RPMI7951 (cell line): ENCODE measurements at regions not wholly inside any gene's neighbourhood (a gene's known extent, or its start where the extent isn't known, plus 50 kb on each side); places are given as distances from the start of the nearest gene placed in this dataset.
"Not testable (repeated sequence)": the region's sequence is repeated elsewhere in the genome, so short reads cannot be mapped to it uniquely, and the experiment has no call there.

Experiments
- DNase-seq: peaks from one replicate; pipeline ENCODE4 v3.0.0-alpha.2; 2012; ENCODE audit warnings: low read depth

DNA sequence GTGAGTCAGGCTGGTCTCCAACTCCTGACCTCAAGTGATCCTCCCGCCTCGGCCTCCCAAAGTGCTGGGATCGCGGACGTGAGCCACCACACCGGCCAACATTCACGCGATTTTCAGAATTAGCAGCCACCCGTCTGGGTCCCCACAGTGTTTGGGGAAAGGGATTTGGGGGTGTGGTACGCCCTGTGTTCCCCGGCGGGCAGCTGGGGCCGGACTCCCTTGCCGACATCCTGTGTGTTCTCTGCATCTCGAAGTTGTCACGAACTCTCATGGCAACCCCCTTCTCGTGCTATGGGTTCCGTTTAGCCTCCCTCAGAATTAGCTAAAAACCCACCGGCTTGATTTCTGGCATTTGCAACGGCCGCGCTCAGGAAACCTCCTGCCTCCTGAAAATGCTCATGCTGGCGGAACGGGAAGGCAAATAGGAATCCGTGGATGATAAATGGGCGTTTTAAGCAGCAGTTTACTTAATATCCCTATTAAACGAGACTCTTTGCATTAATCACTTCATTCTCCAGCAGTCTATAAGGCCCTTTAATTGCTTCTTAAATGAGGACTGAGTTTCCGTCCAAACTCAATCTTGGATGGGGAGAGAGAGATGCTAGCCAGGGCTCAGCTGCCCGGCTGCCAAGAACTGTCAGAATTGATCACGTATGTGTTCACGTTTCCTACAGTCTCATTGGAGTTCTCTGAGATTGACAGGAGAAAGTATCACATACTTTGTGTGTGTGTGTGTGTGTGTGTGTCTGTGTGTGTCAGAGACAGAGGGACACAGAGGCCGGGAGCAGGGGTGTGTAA is 78.9 kb upstream of the PPP2R3B start:
- no peak for DNase-seq

DNA sequence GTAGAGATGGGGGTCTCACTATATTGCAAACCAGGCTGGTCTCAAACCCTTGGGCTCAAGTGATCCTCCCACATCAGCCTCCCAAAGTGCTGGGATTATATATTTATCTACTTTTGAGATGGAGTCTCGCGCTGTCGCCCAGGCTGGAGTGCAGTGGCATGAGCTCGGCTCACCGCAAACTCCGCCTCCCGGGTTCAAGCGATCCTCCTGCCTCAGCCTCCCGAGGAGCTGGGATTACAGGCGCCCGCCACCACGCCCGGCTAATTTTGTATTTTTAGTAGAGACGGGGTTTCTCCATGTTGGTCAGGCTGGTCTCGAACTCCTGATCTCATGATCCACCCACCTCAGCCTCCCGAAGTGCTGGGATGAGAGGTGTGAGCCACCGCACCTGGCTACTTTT is 80.1 kb upstream of the PPP2R3B start:
- DNase-seq = not testable (repeated sequence)

DNA sequence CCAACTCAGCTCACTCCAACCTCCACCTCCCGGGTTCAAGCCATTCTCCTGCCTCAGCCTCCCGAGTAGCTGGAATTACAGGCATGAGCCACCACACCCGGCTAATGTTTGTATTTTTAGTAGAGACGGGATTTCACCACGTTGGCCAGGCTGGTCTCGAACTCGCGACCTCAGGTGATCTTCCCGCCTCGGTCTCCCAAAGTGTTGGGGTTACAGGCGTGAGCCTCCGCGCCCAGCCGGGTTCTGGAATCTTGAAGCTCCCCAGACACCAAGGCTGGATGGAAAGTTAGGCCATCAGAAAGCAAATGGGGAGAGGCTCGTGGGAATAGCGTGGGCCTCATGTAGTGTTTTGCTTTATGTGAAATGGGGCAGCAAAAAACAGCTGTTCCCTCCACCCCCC is 81.0 kb upstream of the PPP2R3B start:
- not testable (repeated sequence) for DNase-seq

DNA sequence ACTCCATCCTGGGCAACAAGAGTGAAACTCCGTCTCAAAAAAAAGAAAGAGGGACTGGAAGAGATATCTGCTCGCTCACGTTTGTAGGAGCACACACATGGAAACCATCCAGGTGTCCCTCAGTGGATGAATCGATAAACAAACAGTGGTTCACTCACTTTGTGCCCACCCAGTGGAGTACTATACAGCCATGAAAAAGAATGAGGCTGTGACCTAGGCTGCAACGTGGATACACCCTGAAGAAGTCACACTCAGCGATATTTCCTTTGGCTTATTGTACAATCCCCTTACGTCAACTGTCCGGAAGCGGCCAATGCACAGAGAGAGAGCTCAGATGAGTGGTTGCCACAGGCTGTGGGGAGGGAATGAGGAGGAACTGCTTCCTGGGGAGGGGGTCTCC is 82.3 kb upstream of the PPP2R3B start:
- DNase-seq = no peak

DNA sequence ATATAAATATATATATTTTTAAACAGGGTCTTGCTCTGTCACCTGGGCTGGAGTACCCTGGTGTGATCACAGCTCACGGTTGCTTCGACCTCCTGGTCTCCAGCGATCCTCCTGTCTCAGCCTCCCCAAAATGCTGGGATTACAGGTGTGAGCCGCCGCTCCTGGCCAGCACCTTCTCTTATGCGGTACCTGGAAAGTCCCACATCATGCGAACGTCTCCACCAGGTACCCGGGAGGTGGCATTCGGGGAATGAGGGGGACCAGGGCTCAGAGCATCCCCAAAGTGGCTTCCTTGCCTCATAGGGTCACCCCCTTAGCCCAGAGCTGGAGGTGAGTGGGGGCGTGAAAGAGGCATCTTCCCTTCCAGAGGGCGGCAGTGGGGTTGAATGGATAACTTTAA is 84.0 kb upstream of the PPP2R3B start:
- DNase-seq = no peak

DNA sequence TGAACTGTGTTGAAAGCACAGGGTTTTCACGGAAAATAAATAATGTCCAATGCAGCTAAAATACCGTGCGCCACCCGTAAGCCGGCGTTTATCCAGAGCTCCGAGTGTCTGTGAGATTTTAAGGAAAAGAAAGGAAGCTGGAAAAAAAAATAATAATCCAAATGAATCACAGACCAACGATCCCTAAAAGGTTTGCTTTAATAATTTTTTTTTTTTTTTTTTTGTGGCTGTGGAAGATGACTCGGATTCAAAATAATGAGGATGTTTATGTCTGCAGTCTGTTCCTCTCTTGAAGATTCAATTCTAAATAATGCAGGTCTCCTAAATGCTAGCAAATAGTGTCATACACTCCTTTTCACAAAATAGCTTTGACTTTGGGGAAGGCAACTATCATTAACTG is 84.6 kb upstream of the PPP2R3B start:
- DNase-seq = no peak

DNA sequence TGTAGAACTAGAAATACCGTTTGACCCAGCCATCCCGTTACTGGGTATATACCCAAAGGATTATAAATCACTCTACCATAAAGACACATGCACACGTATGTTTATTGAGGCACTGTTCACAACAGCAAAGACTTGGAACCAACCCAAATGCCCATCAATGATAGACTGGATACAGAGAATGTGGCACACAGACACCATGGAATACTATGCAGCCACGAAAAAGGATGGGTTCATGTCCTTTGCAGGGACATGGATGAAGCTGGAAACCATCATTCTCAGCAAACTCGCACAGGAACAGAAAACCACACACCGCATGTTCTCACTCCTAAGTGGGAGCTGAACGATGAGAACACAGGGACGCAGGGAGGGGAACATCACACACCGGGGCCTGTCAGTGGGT is 85.6 kb upstream of the PPP2R3B start:
- DNase-seq = not testable (repeated sequence)

DNA sequence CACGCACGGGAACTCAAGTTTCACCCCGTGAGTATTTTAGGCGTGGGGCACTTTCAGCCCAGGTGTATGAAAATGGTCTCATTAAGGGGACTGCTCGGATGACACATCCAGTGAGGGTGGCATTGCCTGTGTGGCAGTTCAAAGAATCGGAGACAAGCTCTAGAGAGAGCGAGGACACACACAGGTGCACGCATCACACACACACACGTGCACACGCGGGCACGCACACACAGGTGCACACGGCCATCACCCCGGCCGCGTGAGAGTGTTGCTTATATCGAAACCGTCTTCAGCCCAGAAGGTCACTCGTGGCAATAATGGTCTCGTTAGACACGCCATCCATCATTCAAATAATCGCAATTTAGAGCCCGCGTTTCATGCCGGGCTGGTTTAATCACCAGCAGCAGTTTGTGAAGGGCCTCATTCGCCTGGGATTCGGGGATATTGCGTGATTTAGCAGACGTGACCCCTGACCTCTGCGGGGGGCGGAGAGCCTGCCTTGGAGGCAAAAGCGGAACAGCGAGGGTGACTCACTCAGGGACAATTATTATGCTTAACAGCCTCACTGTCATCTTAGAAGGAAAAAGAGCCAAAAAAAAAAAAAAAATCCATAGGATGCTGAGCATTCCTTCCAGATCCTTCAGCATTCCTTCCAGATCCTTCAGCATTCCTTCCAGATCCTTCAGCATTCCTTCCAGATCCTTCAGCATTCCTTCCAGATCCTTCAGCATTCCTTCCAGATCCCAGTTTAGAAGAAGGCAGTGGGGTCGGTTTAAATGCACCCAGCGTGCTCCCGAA is 89.4 kb upstream of the PPP2R3B start:
- DNase-seq = peak; percentile 90

DNA sequence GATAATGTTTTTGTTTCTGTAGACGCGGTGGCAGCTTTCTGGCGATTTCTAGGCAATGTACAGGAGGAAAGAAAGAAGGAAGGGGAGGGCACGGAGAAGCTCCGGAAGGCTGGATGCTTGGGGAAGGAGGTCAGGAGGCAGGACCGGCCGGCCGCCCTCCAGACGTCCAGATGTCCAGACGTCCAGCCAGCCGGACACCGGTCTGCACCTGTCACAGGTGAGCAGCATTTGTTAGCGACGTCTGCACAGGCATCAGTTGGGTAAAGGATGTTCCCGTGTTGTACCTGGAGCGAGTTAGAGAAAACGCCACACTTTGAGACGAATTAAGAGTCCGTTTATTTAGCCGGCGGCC is 90.0 kb upstream of the PPP2R3B start:
- no peak for DNase-seq

DNA sequence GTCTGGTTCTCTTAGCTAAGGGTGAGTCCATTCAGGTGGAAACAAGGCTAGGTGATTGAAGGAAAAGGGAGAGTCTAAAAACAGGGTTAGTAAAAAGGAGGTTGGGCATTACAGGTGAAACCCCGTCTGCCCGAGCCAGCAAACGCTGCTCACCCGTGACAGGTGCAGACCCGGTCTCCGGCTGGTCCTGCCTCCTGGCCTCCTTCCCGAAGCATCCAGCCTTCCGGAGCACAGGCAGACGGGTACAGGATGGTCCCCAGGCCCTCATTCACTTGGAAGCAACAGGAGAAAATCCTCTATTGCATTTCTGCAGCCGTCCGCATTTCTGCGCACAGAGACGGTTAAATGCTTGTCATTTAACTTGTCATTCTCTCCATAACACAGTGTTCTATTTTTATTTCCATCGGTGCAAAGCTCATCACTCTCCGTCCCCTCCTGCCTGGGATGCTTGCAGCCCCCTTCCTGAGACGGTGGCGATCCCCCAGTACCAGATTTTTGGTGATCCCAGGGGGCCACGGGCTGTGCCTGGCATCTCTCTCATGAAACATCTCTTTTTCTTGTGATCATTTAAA is 90.8 kb upstream of the PPP2R3B start:
- DNase-seq = no peak

DNA sequence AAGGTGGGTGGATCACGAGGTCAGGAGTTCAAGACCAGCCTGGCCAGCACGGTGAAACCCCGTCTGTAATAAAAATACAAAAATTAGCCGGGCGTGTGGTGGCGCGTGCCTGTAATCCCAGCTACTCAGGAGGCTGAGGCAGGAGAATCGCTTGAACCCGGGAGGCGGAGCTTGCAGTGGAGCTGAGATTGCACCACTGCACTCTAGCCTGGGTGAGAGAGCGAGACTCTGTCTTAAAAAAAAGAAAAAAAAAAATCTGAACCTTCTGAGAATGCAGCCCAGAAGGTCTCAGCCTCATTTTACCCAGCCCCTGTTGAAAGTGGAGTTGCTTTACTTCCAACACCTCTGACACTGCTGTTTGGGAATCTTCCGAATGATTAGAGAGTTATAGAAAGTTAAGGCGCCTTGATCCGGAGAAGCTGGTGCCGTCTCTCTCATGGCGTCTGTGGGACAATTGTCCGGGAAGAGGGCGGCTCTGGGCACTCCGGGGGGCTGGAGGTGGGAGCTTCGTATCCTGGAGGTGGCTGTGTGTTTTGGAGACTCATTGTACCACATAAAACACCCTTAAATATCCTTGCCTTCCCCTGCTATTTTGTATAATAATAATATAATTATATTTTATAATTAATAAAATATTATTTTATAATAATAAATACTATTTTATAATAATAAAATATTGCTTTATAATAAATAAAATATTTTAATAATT is 92.7 kb upstream of the PPP2R3B start:
- DNase-seq = no peak

DNA sequence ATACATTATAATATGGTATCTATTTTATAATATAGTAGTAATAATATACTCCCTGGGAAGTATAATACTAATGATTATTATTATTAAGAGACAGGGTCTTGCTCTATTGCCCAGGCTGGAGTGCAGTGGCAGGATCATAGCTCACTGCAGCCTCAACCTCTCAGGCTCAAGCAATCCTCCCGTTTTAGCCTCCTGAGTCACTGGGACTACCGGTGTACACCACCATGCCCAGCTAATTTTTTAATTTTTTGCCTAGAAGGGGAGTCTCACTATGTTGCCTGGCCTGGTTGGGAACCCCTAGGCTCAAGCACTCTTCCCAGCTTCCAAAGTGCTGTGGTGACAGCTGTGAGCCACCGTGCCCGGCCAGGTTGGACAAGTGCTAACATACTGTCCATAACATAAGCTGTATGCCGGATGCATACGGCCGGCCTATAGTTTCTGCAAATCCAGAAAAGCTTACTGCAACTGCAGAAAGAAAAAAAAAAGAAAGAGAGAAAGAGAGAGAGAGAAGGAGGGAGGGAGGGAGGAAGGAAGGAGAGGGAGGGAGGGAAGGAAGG is 94.2 kb upstream of the PPP2R3B start:
- DNase-seq = no peak

DNA sequence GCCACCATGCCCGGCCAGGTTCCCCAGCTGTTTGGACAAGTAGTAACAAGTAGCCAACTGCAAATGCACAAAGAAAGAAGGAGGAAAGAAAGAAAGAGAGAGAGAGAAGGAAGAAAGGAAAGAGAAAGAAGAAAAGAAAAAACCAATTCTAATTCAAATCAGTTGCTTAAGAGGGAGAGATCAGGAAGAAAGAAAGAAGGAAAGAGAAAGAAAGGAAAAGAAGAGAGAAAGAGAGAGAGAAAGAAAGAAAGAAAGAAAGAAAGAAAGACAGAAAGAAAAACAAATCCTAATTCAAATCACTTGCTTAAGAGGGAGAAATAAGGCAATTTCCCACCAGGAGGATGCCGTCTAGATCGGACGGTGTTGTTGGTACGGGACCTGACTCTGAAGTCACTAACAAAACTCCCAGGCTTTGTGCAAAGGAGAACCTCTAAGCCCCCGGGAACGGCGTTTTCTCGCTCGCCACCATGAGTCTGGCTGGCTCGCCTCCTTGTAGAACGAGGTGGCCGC is 95.5 kb upstream of the PPP2R3B start:
- no peak for DNase-seq

DNA sequence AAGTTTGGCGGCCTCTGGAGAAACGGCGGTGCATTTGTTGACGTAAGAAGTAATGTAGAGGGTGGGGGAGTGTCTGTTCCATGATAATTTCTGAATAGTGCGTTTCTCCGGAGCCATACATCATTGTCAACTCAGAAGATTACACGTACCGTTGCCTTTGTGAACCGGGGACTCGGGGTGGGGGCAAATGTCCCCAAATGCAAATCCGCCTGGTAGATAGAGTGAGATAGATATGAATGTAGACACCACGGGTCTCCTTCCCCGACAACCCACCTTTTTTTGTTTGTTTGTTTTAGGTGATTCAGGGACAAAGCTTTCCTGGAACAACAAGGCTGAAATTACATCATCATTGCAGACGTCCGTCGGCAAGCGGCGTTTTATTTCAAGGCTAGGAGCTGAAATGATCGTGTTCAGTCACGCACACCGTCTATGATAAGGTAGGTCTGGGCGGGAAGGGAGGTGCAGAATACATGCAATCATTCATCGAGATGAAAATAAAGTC is 96.0 kb upstream of the PPP2R3B start:
- no peak for DNase-seq

DNA sequence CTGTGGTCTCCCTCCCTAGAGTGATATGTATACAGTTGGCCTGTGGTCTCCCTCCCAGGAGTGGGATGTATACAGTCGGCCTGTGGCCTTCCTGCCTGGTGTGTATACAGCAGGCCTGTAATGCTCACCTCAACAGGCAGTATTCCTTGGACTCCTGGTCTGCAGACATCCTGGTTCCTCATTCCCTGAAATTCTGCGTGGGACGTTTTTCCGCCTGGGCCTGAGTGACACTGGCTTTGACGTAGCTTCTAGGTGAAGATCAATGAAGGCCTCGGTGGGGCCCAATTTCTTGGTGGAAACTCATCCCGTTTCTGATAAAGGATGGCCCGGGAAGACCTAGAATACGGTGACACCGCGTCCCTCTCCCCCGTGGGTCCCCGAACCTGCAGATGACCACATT is 98.7 kb upstream of the PPP2R3B start:
- no peak for DNase-seq

DNA sequence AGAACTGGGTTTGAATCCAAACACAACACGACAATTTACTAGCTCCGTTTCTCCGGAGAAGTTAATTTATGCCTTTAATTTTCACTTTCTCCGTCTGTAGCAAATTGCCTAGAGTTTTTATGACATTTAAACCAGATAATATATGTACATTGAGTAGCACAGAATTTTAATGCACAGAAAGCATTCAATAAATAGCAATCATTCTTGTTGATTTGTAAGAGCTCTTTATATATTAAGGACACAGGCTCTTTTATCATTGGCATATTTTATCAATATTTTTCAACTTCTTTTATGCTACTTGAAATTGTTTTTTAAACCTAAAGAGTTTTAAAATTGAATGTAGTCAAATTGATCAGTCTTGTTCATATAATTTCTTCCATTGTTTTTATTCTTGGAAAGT is 99.6 kb upstream of the PPP2R3B start:
- no peak for DNase-seq

DNA sequence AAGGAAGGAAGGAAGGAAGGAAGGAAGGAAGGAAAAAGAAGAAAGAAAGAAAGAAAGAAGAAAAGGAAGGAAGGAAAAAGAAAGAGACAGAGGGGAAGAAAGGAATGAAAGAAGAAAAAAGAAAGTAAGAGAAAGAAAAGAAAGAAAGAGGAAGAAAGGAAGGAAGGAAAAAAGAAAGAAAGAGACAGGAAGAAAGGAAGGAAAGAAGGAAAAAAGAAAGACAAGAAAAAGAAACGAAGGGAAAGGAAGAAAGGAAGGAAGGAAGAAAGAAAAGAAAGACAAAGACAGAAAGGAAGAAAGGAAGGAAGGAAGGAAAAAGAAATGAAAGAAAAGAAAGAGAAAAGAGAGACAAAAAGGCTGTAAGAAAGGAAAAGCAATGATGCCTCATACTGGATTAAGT is 101.1 kb upstream of the PPP2R3B start:
- no peak for DNase-seq

DNA sequence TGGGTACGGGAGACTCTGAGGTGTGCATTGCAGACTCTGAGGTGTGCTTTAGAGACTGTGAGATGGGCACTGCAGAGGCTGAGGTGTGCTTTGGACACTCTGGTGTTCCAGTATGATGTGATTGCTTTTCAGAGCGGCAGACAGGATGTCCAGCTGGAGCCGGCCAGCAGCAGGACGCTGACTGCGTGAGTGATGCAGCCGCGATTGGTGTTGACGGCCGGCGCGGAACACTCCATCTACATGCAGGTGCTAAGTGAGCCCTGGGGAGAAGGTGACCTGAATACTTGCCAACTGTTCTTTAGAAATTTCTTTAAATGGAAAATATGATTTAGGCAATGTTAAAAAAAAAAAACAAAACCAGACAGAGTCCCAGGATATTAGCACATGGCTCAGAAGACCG is 103.1 kb upstream of the PPP2R3B start:
- no peak for DNase-seq

DNA sequence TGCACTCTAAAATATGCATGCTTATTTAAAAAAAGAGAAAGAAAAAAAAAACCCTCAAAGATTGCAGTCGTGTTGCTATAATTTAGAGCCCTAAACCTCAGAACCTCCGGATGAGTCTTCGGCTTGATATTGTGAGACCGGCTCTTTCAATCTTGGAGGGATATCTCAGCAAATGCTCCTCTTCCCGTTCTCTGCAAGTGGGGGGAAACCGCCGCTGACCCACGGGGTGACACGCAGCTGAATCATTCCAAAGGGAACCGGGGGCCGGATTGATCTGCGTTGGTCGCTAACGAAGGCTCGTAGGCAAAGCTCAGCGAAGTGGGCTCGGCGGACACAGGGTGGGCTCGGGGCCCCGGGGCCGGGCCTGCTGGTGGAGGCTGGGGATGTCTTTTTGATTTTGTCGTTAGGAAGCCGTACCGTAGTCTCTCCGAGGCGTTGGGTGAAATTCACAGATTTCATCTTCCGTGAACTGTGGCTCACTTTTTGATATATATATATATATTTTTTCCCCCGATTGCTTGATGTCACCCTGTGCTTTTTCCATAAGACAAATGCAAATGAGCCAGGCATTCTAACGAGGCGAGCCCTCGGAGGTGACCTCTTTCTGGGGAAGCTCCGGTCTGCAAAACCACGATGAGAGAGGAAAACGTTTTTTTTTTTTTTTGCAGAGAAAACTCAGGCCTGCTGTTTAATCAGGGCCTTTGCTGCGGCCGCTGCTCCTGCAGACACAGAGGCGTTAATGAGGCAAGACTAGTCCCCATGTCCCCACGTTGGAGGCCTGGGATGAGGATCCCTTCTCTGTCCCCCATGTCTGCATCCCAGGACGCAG is 110.7 kb upstream of the PPP2R3B start:
- peak; percentile 17 for DNase-seq

DNA sequence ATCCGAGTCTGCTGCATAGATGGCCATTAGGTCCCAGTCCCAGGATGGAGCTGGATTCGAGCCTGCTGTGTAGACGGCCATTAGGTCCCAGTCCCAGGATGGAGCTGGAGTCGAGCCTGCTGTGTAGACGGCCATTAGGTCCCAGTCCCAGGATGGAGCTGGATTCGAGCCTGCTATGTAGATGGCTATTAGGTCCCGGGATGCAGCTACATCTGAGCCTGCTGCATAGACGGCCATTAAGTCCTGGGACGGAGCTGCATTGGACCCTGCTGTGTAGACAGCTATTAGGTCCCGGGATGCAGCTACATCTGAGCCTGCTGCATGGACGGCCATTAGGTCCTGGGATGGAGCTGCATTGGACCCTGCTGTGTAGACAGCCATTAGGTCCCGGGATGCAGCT is 112.2 kb upstream of the PPP2R3B start:
- not testable (repeated sequence) for DNase-seq

DNA sequence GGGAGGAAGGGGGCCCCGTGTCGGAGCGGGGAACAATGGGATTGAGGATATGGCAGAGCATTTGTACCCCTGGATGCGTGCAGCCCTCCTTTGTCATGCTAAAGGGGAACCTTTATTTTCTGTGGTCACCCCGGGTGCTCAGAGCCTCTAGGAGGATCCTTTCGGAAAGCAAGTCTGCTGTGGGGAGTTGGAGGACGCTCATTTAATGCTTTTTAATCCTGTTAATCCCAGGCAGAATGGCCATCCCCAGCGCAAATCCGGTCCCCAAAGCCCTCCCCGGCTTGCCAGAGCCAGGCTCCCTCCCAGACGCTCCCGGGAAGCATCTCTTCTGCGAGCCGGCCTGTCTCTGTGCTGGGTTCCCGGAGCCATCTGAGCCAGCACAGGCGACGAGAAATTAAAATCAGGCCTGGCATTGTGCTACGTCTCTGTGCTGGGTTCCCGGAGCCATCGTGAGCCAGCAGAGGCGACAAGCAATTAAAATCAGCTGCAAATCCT is 113.2 kb upstream of the PPP2R3B start:
- no peak for DNase-seq
